Natural killer cell (primary cell): ENCODE measurements at regions not wholly inside any gene's neighbourhood (a gene's known extent, or its start where the extent isn't known, plus 50 kb on each side); places are given as distances from the start of the nearest gene placed in this dataset.

Experiments used
- ATAC-seq, 3 donors: fragments of 150-1000 bp in 2 of 3; fragments of 200-7000 bp in 1 of 3; cut with Tn5 transposase; 1 replicate in 1 of 3; 2 replicates in 2 of 3; pipeline ENCODE4 v1.10.0; 2021; ENCODE audit warnings: mild to moderate bottlenecking in 2 of 3, moderate library complexity in 2 of 3
- DNase-seq, 2 donors: peaks; one replicate each; pipeline versions ENCODE4 v3.0.0 to v3.0.0-alpha.2; 2013 to 2021; ENCODE audit warnings: mixed read lengths in 1 of 2
- H3K27ac ChIP-seq: one replicate; pipeline ENCODE4 v1.5.1; 2013; ENCODE audit warnings: mild to moderate bottlenecking, low read length
- H3K27me3 ChIP-seq: one replicate; pipeline ENCODE4 v1.6.1; 2013; ENCODE audit warnings: low read length; ENCODE audit not compliant: control insufficient read depth, insufficient read depth
- H3K36me3 ChIP-seq: one replicate; pipeline ENCODE4 v1.6.1; 2013; ENCODE audit warnings: low read length; ENCODE audit not compliant: control insufficient read depth, insufficient read depth
- H3K4me1 ChIP-seq: one replicate; pipeline ENCODE4 v1.6.1; 2013; ENCODE audit warnings: low read length; ENCODE audit not compliant: control insufficient read depth, insufficient read depth
- H3K4me3 ChIP-seq: one replicate; pipeline ENCODE4 v1.5.1; 2013; ENCODE audit warnings: low read length
- H3K9me3 ChIP-seq: one replicate; pipeline ENCODE4 v1.6.1; 2013; ENCODE audit warnings: low read length; ENCODE audit not compliant: control insufficient read depth, insufficient read depth
- H3K27ac Mint-ChIP-seq, 2 donors: one replicate each; pipeline ENCODE4 v1.8.0; 2022; ENCODE audit warnings: mild to moderate bottlenecking in 2 of 2, mixed read lengths in 2 of 2, moderate library complexity in 1 of 2
- H3K27me3 Mint-ChIP-seq, 2 donors: one replicate each; pipeline ENCODE4 v1.8.0; 2022; ENCODE audit warnings: low read depth in 2 of 2, mixed read lengths in 2 of 2
- H3K36me3 Mint-ChIP-seq: one replicate; pipeline ENCODE4 v1.8.0; 2022; ENCODE audit warnings: mixed read lengths
- H3K4me1 Mint-ChIP-seq, 2 donors: one replicate each; pipeline ENCODE4 v1.8.0; 2022; ENCODE audit warnings: mixed read lengths in 2 of 2
- H3K4me3 Mint-ChIP-seq: one replicate; pipeline ENCODE4 v1.8.0; 2022; ENCODE audit warnings: mild to moderate bottlenecking, moderate library complexity, mixed read lengths
- H3K9me3 Mint-ChIP-seq, 2 donors: one replicate each; pipeline ENCODE4 v1.8.0; 2022; ENCODE audit warnings: mixed read lengths in 2 of 2
- WGBS: methylation state at CpG from one replicate; pipeline ENCODE4 v1.1.7; 2013; ENCODE audit warnings: missing lambda C conversion rate; ENCODE audit not compliant: insufficient coverage; 5-methylcytosine and 5-hydroxymethylcytosine counted together
- intact Hi-C: fragments of 100-400 bp; cut with micrococcal nuclease; formaldehyde crosslinking; loops from one replicate; pipeline ENCODE4 v1.14.2; 2022
- TF ChIP-seq, protein P1 (sequence below): fragments of 200-600 bp; IDR thresholded peaks from one replicate; pipeline ENCODE4 v1.8.0; 2022; ENCODE audit warnings: antibody characterized with exemption

DNA sequence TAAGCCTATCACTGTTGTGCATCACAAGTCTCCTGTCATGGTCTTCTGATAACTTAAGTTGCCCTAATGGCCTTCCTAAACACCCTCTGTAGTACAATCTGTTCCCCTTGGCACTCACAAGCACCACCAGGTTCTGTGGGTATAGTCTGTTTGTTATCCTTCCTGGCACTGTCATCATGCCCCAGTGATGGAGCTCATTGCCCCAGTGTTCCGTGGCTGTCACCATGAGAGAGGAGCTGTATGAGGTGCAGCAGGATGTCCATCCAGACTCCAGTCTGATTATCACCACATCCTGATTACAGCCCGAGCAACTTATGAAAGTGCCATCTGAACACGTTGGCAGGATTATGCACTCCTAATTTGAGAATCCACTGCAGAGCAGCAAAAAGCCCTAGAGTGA lies 380.1 kb downstream of the FRK start:
- 74% methylated on average over 3 of the region's 3 CpGs for WGBS
- intact Hi-C loops = no loop called here
- Histone ChIP-seq H3K9me3 (no peaks in the 10 kb centered on the region), H3K36me3 (no peaks in the 10 kb centered on the region), H3K27ac (no peak overlapping the region), H3K27me3 (no peaks in the 10 kb centered on the region), H3K4me3 (no peak overlapping the region), H3K4me1 (no peaks in the 10 kb centered on the region)
- Mint-ChIP-seq H3K4me1 (no peaks in the 10 kb centered on the region), H3K9me3 (peaks cover 3 to 20% of the 10 kb centered on the region in 2 donors), H3K36me3 (no peaks in the 10 kb centered on the region), H3K4me3 (no peak overlapping the region), H3K27ac (no peak overlapping the region), H3K27me3 (no peaks in the 10 kb centered on the region)
- TF ChIP-seq, protein P1, sequence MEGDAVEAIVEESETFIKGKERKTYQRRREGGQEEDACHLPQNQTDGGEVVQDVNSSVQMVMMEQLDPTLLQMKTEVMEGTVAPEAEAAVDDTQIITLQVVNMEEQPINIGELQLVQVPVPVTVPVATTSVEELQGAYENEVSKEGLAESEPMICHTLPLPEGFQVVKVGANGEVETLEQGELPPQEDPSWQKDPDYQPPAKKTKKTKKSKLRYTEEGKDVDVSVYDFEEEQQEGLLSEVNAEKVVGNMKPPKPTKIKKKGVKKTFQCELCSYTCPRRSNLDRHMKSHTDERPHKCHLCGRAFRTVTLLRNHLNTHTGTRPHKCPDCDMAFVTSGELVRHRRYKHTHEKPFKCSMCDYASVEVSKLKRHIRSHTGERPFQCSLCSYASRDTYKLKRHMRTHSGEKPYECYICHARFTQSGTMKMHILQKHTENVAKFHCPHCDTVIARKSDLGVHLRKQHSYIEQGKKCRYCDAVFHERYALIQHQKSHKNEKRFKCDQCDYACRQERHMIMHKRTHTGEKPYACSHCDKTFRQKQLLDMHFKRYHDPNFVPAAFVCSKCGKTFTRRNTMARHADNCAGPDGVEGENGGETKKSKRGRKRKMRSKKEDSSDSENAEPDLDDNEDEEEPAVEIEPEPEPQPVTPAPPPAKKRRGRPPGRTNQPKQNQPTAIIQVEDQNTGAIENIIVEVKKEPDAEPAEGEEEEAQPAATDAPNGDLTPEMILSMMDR = no peak
- ATAC-seq (no peak), DNase-seq (no peak)

DNA sequence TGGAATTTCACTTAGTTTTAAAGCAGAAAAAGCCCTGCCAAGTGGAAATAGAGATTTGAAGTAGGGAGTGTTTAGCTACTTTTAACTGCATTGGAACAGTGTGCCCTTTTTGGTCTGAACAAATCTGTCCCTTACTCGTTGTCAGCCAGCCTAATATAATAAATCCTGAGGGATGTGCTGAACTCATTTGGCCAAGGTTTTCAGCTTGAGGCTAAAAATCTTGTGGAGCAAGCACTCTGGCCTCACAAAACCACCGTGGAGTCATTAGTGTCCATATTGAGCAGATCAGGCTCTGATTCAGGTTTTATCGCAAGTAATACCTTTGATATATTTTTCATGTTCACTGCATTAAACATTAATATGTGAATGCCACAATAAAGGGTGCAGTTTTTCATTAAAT lies 383.5 kb downstream of the FRK start:
- Mint-ChIP-seq H3K27ac (no peak overlapping the region), H3K9me3 (peaks cover 6 to 15% of the 10 kb centered on the region in 2 donors), H3K36me3 (no peaks in the 10 kb centered on the region), H3K27me3 (no peaks in the 10 kb centered on the region), H3K4me3 (no peak overlapping the region), H3K4me1 (no peaks in the 10 kb centered on the region)
- TF ChIP-seq, protein P1 = no peak
- Histone ChIP-seq H3K9me3 (no peaks in the 10 kb centered on the region), H3K4me1 (no peaks in the 10 kb centered on the region), H3K27me3 (no peaks in the 10 kb centered on the region), H3K27ac (no peak overlapping the region), H3K4me3 (no peak overlapping the region), H3K36me3 (no peaks in the 10 kb centered on the region)
- intact Hi-C loops = no loop called here
- no peak for ATAC-seq
- 85% methylated on average over 3 of the region's 3 CpGs for WGBS
- DNase-seq = no peak

- no peak overlapping the region for H3K27ac ChIP-seq
- H3K9me3 ChIP-seq = no peaks in the 10 kb centered on the region
- Mint-ChIP-seq H3K4me3 (no peak overlapping the region), H3K27me3 (no peaks in the 10 kb centered on the region), H3K9me3 (peaks cover 4 to 9% of the 10 kb centered on the region in 2 donors), H3K27ac (no peak overlapping the region), H3K4me1 (no peaks in the 10 kb centered on the region), H3K36me3 (no peaks in the 10 kb centered on the region)
- TF ChIP-seq, protein P1 = no peak
- no peak overlapping the region for H3K4me3 ChIP-seq
- DNase-seq (no peak), ATAC-seq (no peak)
- H3K27me3 ChIP-seq = no peaks in the 10 kb centered on the region
- WGBS = 100% methylated on average over 1 of the region's 1 CpG
- no peaks in the 10 kb centered on the region for H3K36me3 ChIP-seq
- intact Hi-C loops = no loop called here
- no peaks in the 10 kb centered on the region for H3K4me1 ChIP-seq
These were observed 385.2 kb downstream of the FRK start for GRCh38 chr6:115675443-115675842.

- intact Hi-C loops = no loop called here
- DNase-seq = no peak
- H3K27me3 ChIP-seq = no peaks in the 10 kb centered on the region
- H3K9me3 Mint-ChIP-seq = peaks cover 3 to 8% of the 10 kb centered on the region in 2 donors
- H3K36me3 Mint-ChIP-seq = no peaks in the 10 kb centered on the region
- no peak overlapping the region for H3K27ac Mint-ChIP-seq
- WGBS = no CpG with 5 or more reads among the region's 1 CpG
- no peak overlapping the region for H3K4me3 Mint-ChIP-seq
- H3K27ac ChIP-seq = no peak overlapping the region
- H3K9me3 ChIP-seq = no peaks in the 10 kb centered on the region
- H3K4me1 Mint-ChIP-seq = no peaks in the 10 kb centered on the region
- ATAC-seq = no peak
- H3K36me3 ChIP-seq = no peaks in the 10 kb centered on the region
- TF ChIP-seq, protein P1 = no peak
- no peaks in the 10 kb centered on the region for H3K27me3 Mint-ChIP-seq
- no peak overlapping the region for H3K4me3 ChIP-seq
- no peaks in the 10 kb centered on the region for H3K4me1 ChIP-seq
These were observed 391.9 kb downstream of the FRK start for GRCh38 chr6:115668781-115669180.
